HG03045 (cell line): ENCODE measurements at regions not wholly inside any gene's neighbourhood (a gene's known extent, or its start where the extent isn't known, plus 50 kb on each side); places are given as distances from the start of the nearest gene placed in this dataset.
"Not testable (repeated sequence)": the region's sequence is repeated elsewhere in the genome, so short reads cannot be mapped to it uniquely, and the experiment has no call there.

ENCODE experiments used
- ATAC-seq: cut with Tn5 transposase; IDR thresholded peaks from one replicate; pipeline ENCODE4 v1.9.1; 2021; ENCODE audit warnings: mild to moderate bottlenecking, moderate library complexity; ENCODE audit not compliant: unreplicated experiment

- no peak for ATAC-seq
These were observed 620.4 kb downstream of the RWDD3 start for GRCh38 chr1:95854457-95854856.

DNA sequence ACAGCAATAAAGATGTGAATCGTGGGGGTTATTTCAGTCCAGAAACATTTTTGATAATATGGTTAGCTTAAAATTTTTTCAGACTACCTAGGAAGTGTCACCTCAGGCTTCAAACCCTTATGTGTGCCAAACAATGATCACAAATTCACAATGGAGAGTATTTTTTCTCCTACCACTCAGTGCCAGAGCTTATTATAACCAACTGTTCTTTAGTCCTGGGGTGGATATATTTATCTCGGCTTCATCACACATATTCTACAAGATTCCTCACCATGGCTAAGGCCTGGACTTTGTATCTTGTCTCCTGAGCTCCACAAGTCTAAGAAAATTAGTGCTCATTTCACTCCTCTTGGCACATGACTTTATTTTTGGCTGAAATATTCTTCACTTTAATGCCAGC lies 629.1 kb downstream of the RWDD3 start:
- ATAC-seq = no peak

GRCh38 chr1:95865769-95866168 lies 631.8 kb downstream of the RWDD3 start:
- ATAC-seq = no peak

- no peak for ATAC-seq
These were observed 642.3 kb downstream of the RWDD3 start for GRCh38 chr1:95876276-95876675.

DNA sequence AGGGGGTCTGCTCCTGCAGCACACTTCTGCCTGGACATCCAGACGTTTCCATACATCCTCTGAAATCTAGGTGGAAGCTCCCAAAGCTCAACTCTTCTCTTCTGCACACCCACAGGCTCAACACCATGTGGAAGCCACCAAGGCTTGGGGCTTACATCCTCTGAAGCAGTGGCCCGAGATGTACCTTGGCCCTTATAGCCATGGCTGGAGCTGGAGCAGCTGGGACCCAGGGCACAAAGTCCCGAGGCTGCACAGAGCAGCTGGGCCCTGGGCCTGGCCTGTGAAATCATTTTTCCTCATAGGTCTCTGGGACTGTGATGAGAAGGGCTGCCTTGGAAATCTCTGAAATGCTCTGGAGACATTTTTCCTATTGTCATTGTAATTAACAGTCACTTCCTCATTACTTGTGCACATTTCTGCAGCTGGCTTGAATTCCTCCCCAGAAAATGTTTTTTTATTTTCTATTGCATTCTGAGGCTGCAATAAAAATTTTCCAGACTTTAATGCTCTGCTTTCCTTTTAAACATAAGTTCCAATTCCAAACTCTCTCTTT lies 645.6 kb downstream of the RWDD3 start:
- ATAC-seq = no peak

- no peak for ATAC-seq
These were observed 655.0 kb downstream of the RWDD3 start for GRCh38 chr1:95888941-95889390.

DNA sequence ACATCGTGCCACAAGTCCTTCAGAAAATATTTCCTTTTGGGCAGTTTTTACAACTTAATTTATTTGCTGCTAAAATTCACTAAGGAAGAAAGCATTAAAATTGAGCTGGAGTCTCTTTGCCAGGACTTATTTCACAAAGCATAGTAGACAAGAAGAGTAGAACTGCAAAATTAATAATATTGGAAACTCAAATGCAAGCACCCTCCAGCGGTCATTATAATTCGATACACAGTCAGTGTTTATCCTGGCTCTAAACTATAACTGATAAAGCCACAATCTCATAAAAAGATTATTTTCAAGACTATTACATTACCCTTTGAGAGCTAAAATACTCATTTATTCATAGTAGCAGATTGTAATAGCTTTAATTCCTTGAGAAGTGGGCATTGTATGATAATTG lies 655.4 kb downstream of the RWDD3 start:
- ATAC-seq = no peak

GRCh38 chr1:95893921-95894320 lies 659.9 kb downstream of the RWDD3 start:
- ATAC-seq = no peak

DNA sequence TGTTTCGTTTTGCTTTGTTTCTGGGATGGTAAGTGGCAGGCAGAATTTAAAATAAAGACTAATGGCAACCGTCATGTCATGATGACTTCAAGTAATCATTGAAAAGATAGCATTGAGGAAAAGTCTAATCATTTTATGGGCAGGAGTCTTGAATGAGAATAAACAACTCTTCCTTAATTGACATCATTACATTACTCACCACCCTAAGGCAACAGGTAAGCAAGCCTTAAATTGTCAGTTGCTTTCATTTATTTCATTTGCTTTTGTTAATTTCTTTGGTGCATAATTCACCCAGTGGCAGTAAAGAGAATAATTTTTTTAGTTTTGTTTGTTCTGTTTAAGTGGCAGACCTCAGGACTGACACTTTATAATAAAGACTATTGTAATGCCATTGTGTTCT lies 669.0 kb downstream of the RWDD3 start:
- ATAC-seq = no peak

DNA sequence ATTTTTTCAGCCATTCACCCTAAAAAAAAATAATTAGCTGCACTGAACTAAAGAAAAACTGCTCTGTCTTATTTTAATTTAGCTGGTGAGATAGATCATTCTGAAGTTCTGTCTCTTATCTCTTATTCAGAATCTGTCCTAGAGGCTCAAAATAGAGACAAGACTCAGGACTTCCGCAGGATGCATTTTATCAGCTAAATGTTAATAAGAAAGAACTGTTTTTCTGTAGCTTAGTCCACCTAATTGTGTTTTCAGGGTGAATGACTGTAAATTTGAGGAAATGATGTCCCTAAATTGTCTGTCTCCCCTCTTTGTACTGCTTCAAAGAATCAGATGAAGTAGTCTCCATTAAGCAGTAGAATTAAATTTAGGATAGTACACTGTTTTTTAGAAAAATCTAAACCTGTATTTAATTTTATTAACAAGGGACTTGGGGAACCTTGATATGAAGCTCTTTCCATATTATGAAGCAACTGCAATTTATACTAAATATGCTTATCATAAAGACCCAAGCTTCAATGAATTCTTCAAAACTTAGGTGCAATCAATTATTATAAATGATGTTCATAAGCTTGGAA lies 671.9 kb downstream of the RWDD3 start:
- ATAC-seq = no peak

- not testable (repeated sequence) for ATAC-seq
These were observed 677.7 kb downstream of the RWDD3 start for GRCh38 chr1:95911739-95912138.

DNA sequence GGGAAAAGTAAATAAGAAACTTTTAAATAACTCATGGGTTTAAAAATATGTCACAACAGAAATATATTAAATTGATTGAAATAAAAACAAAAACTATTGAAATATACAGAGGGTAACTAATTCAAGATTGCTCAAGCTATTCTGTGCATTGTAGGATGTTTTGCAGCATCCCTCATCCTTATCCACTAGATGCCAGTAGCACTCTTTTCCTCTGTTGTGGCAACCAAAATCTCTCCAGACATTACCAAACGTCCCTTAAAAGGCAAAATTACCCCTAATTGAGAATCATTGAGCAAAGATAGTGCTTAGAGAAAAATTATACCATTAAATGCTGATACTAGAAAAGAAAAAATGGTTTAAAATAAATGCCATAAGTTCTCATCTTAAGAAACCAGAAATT lies 682.6 kb downstream of the RWDD3 start:
- no peak for ATAC-seq

DNA sequence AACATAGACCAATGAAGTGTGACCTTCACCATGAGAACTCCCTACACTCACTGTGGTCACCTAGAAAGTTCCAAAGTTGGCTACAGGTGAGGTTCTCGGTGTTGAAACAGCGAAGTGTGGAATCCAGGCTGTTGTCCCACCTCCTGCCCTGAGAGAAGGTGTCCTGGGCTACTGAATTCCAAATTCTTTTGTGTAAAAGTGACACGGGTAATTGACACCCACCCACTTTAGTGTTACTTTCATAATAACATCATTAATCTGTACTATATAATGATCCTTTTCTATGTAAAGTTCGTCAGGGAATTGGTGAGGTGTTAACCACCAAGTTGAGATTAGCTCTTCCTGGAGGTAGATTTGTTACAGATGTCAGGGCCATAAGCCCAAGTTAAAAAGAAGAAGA lies 690.7 kb downstream of the RWDD3 start:
- ATAC-seq = no peak

DNA sequence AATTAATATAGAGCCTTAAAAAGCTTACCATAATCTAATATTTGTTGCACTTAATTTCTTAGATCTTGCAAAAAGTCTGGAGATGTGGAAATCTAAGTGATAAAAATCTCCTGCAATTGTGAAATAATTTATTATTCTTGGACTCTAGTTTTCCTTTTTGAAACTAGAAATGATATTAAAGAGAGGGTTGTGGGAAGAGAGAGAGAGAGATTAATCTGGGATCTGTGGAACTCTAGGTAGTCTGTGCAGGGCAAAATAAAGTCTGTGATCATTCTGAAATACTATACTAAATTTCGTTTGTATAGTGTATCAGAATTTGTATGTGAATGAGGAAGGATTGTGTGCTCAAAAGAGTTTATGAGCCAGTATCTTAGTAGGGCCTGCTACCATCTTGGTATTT lies 692.3 kb downstream of the RWDD3 start:
- no peak for ATAC-seq

DNA sequence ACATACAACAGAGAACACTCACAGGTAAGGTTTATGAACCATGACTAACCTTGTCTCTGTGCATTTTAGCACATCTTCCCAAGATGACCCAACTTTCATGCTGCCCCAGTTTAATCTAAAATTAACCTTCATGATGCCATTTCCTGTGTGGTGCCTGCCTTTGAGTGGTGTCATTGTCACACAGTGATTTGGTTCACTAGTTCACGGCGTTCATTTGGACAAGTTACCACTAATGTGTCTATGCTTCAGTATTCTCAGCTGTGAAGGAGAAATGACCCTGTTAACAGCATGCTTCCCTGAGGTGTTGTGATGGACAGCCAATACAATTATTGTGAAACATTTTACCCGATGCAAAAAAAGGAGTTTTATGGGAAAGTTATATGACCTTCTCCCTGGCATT lies 693.1 kb downstream of the RWDD3 start:
- no peak for ATAC-seq

DNA sequence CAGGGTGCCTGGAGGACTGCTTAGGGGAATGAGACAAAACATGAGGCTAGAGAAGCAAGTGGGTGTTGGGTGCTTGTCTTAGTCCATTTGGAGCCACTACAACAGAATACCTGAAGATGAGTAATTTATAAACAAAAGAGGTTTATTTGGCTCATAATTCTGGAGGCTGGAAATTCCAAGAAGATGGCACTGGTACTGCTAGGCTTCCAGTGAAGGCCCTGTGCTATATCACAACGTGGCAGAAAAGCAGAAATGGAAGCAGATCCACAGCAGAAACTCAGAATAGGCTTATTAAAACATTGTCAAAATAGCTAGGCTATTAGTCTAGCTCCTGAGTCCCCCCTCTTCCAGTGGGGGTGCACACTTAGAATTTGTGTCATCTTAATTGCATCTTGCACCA lies 701.7 kb downstream of the RWDD3 start:
- no peak for ATAC-seq

DNA sequence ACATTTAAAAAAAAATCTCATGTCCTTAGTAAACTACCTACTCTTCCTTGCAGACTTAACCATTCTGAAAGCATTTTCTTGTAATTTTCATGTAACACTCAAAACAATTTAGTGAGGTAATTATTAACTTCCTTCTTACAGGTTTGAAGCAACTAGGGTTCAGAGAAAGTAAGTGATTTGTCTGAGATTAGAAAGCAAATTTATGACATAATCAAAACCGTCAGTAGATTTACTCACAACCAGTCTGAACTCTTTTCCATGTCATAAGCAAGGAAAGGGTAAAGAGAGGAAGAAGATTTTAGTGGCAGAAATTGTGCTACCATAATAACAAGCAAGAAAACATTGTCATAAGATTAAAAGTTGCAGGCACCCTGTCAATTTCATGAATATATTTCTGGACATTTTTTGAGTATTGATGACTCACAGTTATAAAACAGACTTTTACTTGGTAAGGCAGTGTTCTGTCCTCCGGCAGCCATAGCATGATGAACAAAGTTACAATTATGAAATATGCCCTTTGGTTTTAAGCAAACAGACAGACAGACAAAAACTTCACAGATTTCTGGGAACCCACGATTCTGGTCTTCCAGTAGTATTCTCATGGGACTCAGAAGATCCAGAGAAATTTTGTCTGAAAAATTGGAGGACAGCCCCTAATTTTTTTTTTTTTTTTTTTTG lies 707.2 kb downstream of the RWDD3 start:
- no peak for ATAC-seq

DNA sequence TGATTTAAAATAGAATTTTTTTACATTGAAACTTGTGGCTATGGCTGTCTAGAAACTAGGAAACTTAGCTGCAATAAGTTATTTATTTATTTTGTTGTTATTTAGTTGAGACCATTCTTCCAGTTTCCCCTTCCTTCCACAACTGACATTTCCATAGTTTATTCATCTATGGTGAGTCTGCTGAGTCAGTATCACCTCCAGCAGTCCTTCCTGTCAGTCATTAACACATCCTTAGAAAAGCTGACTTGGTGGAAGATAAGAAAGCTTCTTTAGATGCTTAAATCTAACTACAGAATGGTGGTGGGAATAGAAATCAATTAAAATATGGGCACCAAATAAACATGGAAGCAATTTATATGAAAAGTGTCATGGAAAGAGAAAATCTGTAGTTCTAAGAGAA lies 714.0 kb downstream of the RWDD3 start:
- ATAC-seq = no peak

DNA sequence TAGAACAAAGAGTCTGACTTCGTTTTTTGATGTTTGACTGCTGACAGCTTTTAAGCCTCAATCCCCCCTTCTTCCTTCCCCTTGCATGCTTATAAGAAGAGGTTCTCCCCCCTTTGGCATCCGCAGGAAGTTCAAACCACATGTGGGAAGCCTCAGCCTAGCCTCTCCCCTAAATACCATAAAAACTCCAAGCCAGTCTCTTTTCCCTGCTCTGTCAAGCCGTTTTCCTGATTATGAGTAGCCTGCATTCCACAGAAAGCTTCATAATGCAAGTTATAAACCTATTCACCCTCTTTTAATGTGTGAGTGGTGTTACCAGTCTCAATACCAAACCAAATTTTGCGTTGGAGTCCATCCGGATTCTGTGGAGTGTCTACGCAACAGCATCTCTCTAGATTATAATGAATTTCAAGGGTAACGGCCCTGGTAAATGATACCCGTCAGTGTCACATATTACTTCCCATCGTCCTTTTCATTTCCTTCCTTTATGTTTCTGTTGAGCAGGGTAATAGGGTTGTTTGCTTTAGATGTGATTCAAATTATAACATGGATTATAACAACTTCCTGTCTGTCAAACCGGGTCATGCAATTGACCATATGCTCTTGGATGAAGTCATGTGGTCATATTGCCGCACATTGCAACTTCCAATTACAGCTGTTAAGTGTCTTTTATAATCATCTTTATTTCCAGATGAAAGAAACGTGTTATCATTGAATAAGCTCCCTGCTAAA lies 717.5 kb downstream of the RWDD3 start:
- no peak for ATAC-seq

DNA sequence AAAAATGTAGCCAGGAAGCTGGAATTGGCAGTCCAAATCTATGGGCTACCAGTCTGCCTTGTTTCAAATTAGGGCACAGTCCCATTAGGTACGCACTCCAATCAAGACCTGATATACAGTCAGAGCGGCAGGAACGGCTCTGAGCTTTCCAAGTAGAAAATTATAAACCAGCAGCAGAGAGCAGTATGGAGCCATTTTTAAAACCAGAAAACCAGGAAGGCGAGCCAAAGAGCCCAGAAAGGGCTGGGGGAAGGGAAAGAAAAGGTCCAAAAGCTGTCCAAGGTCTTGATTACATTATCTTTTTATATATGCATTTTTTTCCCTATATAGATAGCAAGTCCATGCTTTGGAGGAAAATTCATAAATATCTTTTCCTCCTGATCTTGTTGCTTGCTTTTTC lies 719.0 kb downstream of the RWDD3 start:
- no peak for ATAC-seq

GRCh38 chr1:95954585-95954984 lies 720.6 kb downstream of the RWDD3 start:
- ATAC-seq = no peak

- ATAC-seq = no peak
These were observed 722.2 kb downstream of the RWDD3 start for GRCh38 chr1:95956215-95956614.
